WTC11 (cell line): ENCODE measurements at regions not wholly inside any gene's neighbourhood (a gene's known extent, or its start where the extent isn't known, plus 50 kb on each side); places are given as distances from the start of the nearest gene placed in this dataset.

Source experiments
- ATF3 ChIP-seq: sonication (generic); formaldehyde crosslinking; conservative IDR thresholded peaks from 2 replicates; pipeline ENCODE4 v1.8.1; 2022; ENCODE audit warnings: mild to moderate bottlenecking, missing genetic modification reagents
- TF ChIP-seq, protein P1 (sequence below): sonication (generic); formaldehyde crosslinking; IDR thresholded peaks from 2 replicates; pipeline ENCODE4 v1.8.0; 2022; ENCODE audit warnings: mild to moderate bottlenecking, missing genetic modification reagents

GRCh38 chr12:115872212-115872611, 405.3 kb downstream of the MED13L start:
- TF ChIP-seq ATF3 (CRISPR knock-in tag), result no peak
- TF ChIP-seq, protein P1, sequence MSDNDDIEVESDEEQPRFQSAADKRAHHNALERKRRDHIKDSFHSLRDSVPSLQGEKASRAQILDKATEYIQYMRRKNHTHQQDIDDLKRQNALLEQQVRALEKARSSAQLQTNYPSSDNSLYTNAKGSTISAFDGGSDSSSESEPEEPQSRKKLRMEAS (CRISPR knock-in tag), result no peak
